GM18517 (cell line): ENCODE measurements at regions not wholly inside any gene's neighbourhood (a gene's known extent, or its start where the extent isn't known, plus 50 kb on each side); places are given as distances from the start of the nearest gene placed in this dataset.
A peak's percentile ranks its signal among the peaks of the same experiment; 100 is the strongest.

Source experiments
- ATAC-seq: cut with Tn5 transposase; IDR thresholded peaks from one replicate; pipeline ENCODE4 v1.9.1; 2021; ENCODE audit warnings: mild to moderate bottlenecking, moderate library complexity; ENCODE audit not compliant: unreplicated experiment

DNA sequence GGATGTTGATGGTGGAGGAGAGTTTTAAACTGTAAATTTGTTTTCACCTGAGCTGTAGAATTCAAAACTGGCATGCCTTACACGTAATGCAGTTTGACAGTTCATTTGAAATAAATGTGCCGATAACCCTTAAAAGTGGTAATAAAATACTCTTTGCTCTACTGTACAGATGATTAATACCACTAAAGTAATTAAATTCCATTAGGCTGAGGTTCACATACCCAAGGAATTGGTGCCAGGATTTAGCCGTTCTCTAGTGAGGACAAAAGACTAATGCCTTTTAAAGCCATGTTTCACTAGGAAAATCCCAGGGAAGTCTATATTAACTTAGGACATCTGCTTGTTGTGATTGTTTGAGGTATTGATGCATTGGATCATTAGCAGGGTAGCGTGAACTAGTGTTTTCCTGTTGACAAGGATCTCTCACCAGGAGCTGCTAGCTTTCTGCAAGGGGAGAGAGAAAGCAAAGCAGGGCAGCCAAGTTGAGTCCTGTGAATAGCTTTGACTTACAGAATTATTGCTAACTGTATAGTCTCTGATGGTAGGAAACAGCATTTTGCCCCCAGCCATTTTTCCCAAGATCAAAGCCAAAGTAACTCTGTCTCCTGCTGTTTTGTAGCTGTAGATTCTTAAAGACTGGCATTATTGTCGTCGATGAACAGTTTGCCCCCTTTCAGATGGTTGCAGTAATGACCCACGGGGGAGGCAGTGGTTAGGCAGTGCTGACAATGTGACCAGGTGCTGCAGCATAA lies 280.9 kb upstream of the FANCL start:
- ATAC-seq, result no peak

DNA sequence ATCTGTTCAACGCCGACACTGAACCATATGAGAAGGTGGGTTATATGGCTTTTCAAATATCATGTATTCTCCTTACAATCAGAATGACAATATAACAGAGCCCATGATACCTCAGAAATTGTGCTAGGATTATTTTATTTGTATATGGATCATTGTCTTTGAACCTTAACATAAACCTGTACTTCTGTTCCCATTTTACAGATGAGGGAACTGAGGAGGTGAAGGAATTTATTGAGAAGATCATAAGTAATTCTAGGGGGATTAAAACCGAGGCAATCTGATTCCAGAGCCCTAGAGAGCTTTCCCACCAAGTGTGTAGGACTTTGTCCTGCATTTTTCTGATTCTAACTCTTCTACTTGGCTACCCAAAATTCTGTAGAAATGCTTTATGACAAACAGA lies 279.8 kb upstream of the FANCL start:
- no peak for ATAC-seq

GRCh38 chr2:58517881-58518280 lies 276.8 kb upstream of the FANCL start:
- no peak for ATAC-seq

DNA sequence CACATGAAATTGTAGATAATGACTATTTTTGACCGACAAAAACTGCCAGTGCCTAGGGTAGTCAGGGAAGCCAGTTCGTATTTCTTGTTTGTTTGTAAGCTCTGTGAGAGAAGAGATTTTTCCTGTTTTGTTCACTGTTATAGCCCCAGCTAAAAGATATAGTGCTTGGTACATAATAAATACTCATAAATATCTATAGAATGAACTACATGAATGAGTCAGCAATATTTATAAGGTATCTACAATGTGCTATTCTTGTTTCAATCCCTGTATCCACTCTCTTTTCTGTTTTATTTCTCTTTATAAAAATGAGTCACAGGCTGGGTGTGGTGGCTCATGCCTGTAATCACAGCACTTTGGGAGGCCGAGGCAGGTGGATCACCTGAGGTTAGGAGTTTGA lies 275.6 kb upstream of the FANCL start:
- no peak for ATAC-seq

GRCh38 chr2:58515827-58516573 lies 274.9 kb upstream of the FANCL start:
- no peak for ATAC-seq

DNA sequence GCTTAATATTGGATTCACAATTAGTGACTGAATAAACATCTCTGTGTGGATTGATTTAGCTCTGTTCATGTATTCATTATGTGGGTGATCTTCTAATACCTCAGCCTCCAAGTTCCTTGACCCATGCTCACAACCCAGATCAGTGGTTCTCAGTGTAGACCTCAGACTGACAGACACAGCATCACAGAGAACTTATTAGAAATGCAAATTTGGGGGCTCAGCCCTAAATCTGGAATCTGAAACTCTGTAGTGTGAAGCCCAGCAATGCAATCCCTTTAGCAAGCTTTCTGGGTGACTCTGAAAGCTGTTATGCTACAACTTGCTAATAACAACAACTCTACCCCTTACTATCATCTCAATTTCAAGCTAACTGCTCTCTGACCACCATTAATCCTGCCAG lies 273.1 kb upstream of the FANCL start:
- peak; percentile 70 for ATAC-seq

- ATAC-seq, result no peak
Observed at GRCh38 chr2:58512878-58513277, 271.8 kb upstream of the FANCL start.

DNA sequence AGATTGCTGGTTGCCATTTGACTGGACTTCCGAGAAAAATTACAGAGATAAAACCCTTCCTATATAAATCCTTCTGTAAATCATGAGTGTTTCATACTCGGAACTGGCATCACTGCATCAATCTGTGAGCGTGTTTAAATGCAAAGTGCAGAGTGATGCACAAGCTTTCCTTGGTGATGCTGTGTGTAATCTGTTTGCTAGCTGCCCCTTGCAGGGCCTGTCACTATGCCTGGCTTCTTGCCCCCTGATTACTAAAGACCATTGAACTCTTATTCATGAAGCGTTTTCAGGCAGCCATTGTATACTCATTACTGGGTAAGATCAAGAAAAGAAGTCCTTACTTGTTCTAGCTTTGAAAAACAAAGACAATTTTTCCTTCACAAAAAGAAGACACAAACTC lies 266.9 kb upstream of the FANCL start:
- ATAC-seq, result no peak

- ATAC-seq, result no peak
Observed at GRCh38 chr2:58503918-58504317, 262.8 kb upstream of the FANCL start.

DNA sequence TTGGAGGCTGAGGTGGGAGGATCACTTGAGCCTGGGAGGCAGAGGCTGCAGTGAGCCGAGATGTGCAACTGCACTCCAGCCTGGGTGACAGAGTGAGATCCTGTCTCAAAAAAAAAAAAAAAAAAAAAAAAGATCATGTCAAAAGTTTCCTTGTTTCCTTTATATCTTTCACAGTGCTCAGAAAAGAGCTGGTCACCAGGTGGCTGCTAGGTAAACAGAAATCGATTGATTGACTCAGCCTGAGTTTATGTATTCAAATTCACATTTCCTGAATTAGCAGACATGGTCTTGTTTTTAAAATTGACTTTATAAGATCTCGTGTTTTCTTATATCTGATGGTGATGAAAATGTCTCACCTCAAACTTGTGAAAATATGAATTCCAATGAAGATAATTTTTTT lies 261.8 kb upstream of the FANCL start:
- ATAC-seq, result no peak

DNA sequence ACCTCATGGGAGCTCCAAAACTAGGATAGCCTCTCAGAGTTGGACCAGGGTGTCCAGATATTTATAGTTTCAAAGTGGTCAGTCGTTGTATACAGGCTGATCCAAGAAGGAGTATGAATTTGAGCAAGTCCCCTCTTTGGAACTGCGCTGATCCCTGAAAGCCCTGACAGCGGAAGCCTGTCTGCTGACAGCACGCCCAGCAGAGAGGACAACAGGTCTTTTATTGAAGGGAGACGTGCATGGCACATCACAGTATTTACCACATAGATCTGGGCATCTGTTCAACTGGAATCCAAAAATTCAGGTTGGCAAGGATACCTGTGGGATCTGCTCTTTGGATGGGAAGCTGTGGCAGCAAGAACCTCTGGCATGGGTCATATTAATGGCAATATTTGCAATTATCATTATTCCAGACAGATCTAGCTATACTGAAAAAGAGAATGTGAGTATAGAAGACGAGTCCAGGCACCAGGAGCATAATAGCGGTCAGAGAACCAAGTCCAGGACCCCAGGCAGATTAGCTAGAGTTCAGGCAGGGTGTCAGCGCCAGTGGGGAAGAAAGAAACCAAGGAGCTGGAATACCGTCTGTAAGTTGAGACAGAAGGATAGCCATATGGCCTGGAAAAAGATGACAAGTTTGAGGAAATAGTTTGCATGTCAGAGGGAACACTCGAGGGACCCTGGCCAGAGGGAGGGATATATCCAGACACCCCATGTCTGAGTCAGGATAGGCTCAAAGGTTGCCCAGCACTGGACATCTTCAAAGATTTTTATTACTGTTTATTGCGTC lies 260.4 kb upstream of the FANCL start:
- no peak for ATAC-seq

DNA sequence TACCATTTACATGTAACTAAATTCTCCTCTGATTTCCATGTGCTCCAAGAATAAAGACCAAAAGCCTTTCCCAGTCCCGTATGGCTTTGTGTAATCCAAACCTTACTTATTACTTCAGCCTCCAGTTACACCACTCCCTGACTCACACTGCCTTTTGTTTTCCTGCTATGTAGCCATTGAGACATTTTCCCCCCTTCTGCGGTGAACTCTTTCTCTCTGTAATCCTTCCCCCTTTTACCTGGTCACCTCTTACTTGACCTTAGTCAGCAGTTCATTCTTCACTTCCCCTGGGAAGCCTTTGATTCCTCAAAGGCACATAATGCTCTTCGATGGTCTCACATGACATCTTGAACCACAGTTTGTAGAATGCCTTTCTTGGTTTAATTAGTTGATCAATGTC lies 256.0 kb upstream of the FANCL start:
- no peak for ATAC-seq

DNA sequence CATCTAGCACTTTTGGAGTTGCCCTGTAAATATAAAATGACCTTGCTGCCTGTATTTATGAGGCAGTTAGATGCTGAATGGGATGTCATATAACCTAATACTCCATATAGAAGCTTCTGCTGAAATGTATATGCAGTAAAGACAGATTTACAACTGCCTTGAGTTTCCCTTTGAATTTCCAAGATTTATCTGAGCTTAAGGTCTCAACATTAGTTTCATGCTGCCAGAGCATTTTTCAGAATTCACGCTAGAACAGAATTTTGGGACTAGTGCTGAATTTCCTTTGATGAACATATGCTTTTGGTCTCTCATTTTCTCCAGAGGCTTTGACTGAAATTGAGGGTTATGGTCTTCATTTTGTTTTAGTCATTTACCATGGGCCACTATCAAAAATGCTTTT lies 254.7 kb upstream of the FANCL start:
- no peak for ATAC-seq

- no peak for ATAC-seq
Observed at GRCh38 chr2:58494071-58494501, 253.0 kb upstream of the FANCL start.

GRCh38 chr2:58484629-58485028 lies 243.5 kb upstream of the FANCL start:
- no peak for ATAC-seq

GRCh38 chr2:58484221-58484620 lies 243.1 kb upstream of the FANCL start:
- no peak for ATAC-seq

DNA sequence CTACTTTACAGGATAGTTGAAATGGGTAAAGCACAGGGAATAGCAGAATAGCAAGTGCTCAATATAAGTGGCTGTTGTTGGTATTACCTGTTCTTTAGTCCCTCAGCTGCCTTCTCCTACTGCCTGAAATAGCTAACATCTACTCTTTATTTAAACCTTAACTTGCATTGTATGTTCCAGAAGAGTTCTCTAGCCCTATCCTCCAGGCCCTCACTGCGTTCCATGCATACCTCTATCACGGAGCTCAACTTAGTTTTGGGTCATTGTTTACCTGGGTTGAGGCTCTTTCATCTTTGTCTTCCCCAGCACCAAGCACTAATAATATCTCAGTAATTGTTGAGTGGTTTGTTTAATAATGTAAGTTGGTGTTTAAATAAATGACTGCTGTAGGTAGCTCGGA lies 242.2 kb upstream of the FANCL start:
- no peak for ATAC-seq

GRCh38 chr2:58481670-58482069 lies 240.5 kb upstream of the FANCL start:
- ATAC-seq, result no peak

- no peak for ATAC-seq
Observed at GRCh38 chr2:58480141-58480540, 239.0 kb upstream of the FANCL start.

- no peak for ATAC-seq
Observed at GRCh38 chr2:58479535-58480140, 238.5 kb upstream of the FANCL start.

DNA sequence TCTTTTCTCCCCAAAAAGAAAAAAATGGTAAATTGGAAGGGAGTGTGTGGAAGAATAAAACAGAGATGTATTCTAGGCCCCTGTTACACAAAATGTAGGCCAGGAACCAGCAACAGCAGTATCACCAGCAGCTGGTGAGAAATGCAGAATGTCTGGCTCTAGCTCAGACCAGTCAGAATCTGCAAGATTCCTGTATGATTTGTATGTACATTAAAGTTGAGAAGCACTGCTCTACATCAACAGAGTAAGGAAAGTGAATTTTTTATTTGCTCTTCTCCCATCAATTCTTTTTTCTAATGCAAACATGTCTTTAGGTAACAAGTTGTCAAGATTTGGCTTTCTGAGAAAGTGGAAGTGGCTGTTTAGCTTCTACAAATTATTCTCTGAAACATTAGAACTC lies 235.4 kb upstream of the FANCL start:
- ATAC-seq, result no peak
